Umbilical cord (tissue), 1 donor: ENCODE measurements at regions not wholly inside any gene's neighbourhood (a gene's known extent, or its start where the extent isn't known, plus 50 kb on each side); places are given as distances from the start of the nearest gene placed in this dataset.

Source experiments
- DNase-seq: peaks from one replicate; pipeline ENCODE4 v3.0.0-alpha.2; 2015; ENCODE audit warnings: low spot score

GRCh38 chr20:61184194-61184593, 67.9 kb upstream of the CDH4 start:
- no peak for DNase-seq

DNA sequence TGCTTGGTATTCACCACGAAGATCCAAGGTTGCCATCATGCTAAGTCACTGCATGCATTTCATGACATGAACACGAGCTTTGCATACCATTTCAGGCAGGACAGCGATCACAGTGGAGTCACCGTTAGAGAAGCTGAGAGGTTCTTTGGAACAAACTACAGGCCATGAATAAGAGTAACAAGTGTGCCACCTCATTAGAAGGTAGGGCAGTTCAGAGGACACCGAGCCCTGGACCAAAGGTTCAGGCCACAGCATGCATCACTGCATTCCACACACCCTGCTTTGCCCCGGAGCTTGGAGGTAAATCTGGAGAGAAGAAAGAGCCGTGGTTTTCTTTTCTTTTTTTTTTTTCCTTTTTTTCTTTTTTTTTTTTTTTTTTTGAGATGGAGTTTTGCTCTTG, 66.9 kb upstream of the CDH4 start:
- DNase-seq = no peak

GRCh38 chr20:61185841-61186601, 66.0 kb upstream of the CDH4 start:
- DNase-seq = peak; percentile 22

DNA sequence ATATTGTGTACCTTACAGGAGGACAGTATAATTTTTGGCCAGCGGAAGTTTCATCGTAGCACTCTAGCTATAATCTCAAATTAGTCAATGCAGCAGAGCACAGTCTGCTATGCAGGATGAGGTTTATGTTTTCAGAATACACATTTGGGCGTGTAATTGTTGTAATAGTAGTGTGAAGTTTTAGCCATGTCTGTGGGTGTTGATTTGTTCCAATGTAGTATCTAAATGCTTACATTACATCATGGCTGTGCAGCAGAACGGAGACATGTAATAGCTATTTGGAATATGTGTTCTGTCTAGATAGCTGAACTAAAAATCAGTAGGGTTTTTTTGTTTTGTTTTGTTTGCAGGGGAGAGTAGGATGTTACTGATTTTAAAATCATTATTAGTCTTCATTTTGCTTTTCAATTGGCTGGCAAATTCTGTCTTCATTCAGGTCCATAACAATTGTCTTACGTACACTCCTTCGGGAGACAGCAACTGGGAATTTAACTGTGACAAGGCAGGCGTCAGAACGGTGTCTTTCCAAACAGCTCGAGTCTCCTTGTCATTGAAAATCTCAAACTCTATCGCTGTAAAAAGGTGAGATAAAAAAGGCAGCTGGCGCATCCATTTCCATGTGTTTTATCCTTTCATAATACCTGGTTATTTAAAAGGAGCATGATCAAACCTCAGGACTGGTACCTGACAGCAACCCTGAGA, 65.1 kb upstream of the CDH4 start:
- DNase-seq = no peak

- DNase-seq = no peak
Observed at GRCh38 chr20:61189534-61189933, 62.5 kb upstream of the CDH4 start.

DNA sequence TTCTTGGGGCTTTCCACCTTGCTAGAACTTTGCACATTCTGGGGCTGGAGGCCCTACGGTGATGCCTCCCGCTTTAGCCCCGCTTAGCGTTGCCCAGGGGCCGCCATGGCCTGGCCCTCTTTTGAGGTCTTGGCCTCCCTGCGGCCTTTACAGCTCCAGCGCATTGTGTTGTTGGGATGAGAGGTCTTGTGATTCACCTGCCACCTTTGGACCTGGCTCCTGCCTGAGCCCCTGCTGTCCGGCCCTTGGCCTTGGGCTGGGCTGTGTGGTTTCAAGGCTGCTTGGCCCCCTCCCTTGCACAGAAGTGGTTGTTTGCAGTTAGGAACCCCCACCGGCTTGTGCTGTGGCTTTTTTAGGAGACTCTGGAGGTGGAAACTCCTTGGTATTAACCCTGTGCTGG, 61.0 kb upstream of the CDH4 start:
- no peak for DNase-seq

- DNase-seq = peak; percentile 11
Observed at GRCh38 chr20:61192337-61192950, 59.6 kb upstream of the CDH4 start.

- DNase-seq = no peak
Observed at GRCh38 chr20:61193164-61193563, 58.9 kb upstream of the CDH4 start.
